ENCODE measurements at regions not wholly inside any gene's neighbourhood (a gene's known extent, or its start where the extent isn't known, plus 50 kb on each side); places are given as distances from the start of the nearest gene placed in this dataset.

- TF ChIP-seq CTCF (IDR thresholded peaks at IDR 0.05) (no peak), EP300 (IDR thresholded peaks at IDR 0.05) (no peak), POLR2A (IDR thresholded peaks at IDR 0.05) (no peak)
Observed at GRCh38 chr22:35482974-35483373, 57.7 kb upstream of the RASD2 start.

Measured in upper lobe of left lung (tissue), 4 donors.